ENCODE measurements at regions not wholly inside any gene's neighbourhood (a gene's known extent, or its start where the extent isn't known, plus 50 kb on each side); places are given as distances from the start of the nearest gene placed in this dataset.

GRCh38 chr13:99662678-99663077 lies 161.4 kb downstream of the TM9SF2 start (continued):
- TF ChIP-seq, protein P1, sequence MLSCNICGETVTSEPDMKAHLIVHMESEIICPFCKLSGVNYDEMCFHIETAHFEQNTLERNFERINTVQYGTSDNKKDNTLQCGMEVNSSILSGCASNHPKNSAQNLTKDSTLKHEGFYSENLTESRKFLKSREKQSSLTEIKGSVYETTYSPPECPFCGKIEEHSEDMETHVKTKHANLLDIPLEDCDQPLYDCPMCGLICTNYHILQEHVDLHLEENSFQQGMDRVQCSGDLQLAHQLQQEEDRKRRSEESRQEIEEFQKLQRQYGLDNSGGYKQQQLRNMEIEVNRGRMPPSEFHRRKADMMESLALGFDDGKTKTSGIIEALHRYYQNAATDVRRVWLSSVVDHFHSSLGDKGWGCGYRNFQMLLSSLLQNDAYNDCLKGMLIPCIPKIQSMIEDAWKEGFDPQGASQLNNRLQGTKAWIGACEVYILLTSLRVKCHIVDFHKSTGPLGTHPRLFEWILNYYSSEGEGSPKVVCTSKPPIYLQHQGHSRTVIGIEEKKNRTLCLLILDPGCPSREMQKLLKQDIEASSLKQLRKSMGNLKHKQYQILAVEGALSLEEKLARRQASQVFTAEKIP (CRISPR knock-in tag; IDR thresholded peaks at IDR 0.05; ENCODE audit: borderline replicate concordance): no peak
- TF ChIP-seq RARA (CRISPR knock-in tag; IDR thresholded peaks at IDR 0.05) (0 out of 2 replicates have a peak, but pooled peaks have one; percentile 12), ZBTB38 (CRISPR knock-in tag; IDR thresholded peaks at IDR 0.05) (no peak), MEIS2 (CRISPR knock-in tag; IDR thresholded peaks at IDR 0.05) (no peak)
- TF ChIP-seq, protein P2, sequence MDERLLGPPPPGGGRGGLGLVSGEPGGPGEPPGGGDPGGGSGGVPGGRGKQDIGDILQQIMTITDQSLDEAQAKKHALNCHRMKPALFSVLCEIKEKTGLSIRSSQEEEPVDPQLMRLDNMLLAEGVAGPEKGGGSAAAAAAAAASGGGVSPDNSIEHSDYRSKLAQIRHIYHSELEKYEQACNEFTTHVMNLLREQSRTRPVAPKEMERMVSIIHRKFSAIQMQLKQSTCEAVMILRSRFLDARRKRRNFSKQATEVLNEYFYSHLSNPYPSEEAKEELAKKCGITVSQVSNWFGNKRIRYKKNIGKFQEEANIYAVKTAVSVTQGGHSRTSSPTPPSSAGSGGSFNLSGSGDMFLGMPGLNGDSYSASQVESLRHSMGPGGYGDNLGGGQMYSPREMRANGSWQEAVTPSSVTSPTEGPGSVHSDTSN (CRISPR knock-in tag; IDR thresholded peaks at IDR 0.05): no peak

- Histone ChIP-seq H3K4me1 (ENCODE audit: insufficient read depth, low read length) (peaks cover 31% of the 10 kb centered on the region), H3K36me3 (replicated peaks in 1 of 2; ENCODE audit: control insufficient read depth in 1 of 2, insufficient read depth in 2 of 2, low read length in 2 of 2) (no peaks in the 10 kb centered on the region), H3K4me3 (replicated peaks in 1 of 3; ENCODE audit: insufficient read depth in 1 of 3, low read depth in 2 of 3, low read length in 3 of 3) (no peak overlapping the region), H3K27ac (ENCODE audit: extremely low read length, insufficient read depth, low read length) (no peak overlapping the region), H3K79me2 (ENCODE audit: insufficient read depth, low read length) (no peaks in the 10 kb centered on the region), H3K9ac (ENCODE audit: insufficient read depth, low read depth, low read length) (no peak overlapping the region), H4K20me1 (ENCODE audit: insufficient read depth, low read length) (no peaks in the 10 kb centered on the region), H3K9me3 (ENCODE audit: low read length) (no peaks in the 10 kb centered on the region), H2AFZ (ENCODE audit: low read length) (no peak overlapping the region), H3K27me3 (ENCODE audit: control insufficient read depth in 1 of 2, insufficient read depth in 2 of 2, low read length in 2 of 2) (no peaks in the 10 kb centered on the region), H3K4me2 (ENCODE audit: low read depth, low read length) (no peak overlapping the region)
- CTCF ChIA-PET (ENCODE audit: low intra/inter-chr PET ratio, low total read pairs): no interaction called here
- DNase-seq (ENCODE audit: low spot score) (no peak), ATAC-seq (no peak), FAIRE-seq (no peak)
- 77% methylated on average over 3 of the region's 3 CpGs for WGBS (ENCODE audit: low lambda C conversion rate)
- TF ChIP-seq IRX3 (CRISPR knock-in tag; IDR thresholded peaks at IDR 0.05; ENCODE audit: borderline replicate concordance, low read depth): no peak
- TF ChIP-seq, protein P3, sequence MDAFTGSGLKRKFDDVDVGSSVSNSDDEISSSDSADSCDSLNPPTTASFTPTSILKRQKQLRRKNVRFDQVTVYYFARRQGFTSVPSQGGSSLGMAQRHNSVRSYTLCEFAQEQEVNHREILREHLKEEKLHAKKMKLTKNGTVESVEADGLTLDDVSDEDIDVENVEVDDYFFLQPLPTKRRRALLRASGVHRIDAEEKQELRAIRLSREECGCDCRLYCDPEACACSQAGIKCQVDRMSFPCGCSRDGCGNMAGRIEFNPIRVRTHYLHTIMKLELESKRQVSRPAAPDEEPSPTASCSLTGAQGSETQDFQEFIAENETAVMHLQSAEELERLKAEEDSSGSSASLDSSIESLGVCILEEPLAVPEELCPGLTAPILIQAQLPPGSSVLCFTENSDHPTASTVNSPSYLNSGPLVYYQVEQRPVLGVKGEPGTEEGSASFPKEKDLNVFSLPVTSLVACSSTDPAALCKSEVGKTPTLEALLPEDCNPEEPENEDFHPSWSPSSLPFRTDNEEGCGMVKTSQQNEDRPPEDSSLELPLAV (CRISPR knock-in tag; conservative IDR thresholded peaks at IDR 0.05; ENCODE audit: low read depth): no peak
- intact Hi-C loops (cut with micrococcal nuclease; ENCODE audit: unreplicated experiment): no loop called here
- BruUV-seq (replicated peaks): no TSS peak
- in situ Hi-C loops (cut with HindIII; ENCODE audit: extremely low pct_ligation_motif_present, low pct_unique_long_range_greater_than_20kb): loop anchor here (25.0 kb wide), 3 partner anchors 576 to 1451 kb away; no protein-coding TSS in a partner anchor
- POLR2A ChIA-PET: interaction anchor here (0.7 kb wide), 1 partner anchor 83 kb away, joined by 3 read pairs; no protein-coding TSS in a partner anchor
Measured at GRCh38 chr13:99661791-99662190, 160.5 kb downstream of the TM9SF2 start.
